ENCODE measurements at regions not wholly inside any gene's neighbourhood (a gene's known extent, or its start where the extent isn't known, plus 50 kb on each side); places are given as distances from the start of the nearest gene placed in this dataset.

GRCh38 chr11:41532413-41532812 lies 73.0 kb upstream of the LRRC4C start:
- Histone ChIP-seq H3K4me2 (ENCODE audit: low read length) (no peak overlapping the region), H3K4me3 (ENCODE audit: low read depth, low read length) (no peak overlapping the region), H3K23ac (ENCODE audit: low read length) (peak overlapping the region; percentile 8), H3K4me1 (ENCODE audit: control insufficient read depth in 1 of 2, insufficient read depth in 2 of 2, low read length in 2 of 2) (no peaks in the 10 kb centered on the region), H3K18ac (ENCODE audit: low read length) (no peak overlapping the region), H3K79me1 (ENCODE audit: low read length) (no peaks in the 10 kb centered on the region), H3K27me3 (ENCODE audit: insufficient read depth, low read length) (no peaks in the 10 kb centered on the region), H4K8ac (ENCODE audit: low read depth, low read length) (no peak overlapping the region), H4K12ac (ENCODE audit: low read depth, low read length) (no peak overlapping the region), H3K9me3 (ENCODE audit: insufficient read depth, low read depth, low read length) (peaks cover 2% of the 10 kb centered on the region), H2BK12ac (ENCODE audit: low read length) (no peak overlapping the region), H4K91ac (ENCODE audit: low read depth, low read length) (no peak overlapping the region), H2BK120ac (ENCODE audit: insufficient read depth, low read length, poor library complexity) (no peak overlapping the region), H3K36me3 (ENCODE audit: control insufficient read depth in 1 of 2, insufficient read depth in 2 of 2, low read length in 2 of 2) (no peaks in the 10 kb centered on the region), H3K4ac (ENCODE audit: low read depth, low read length) (no peak overlapping the region), H2AK5ac (ENCODE audit: low read length) (no peak overlapping the region), H3K9ac (ENCODE audit: low read length) (no peak overlapping the region), H2BK5ac (ENCODE audit: low read depth, low read length, poor library complexity) (no peak overlapping the region), H3K27ac (ENCODE audit: low read depth, low read length) (no peak overlapping the region), H3K14ac (ENCODE audit: low read length) (no peak overlapping the region), H3K79me2 (ENCODE audit: control insufficient read depth, insufficient read depth, low read length, poor library complexity) (no peaks in the 10 kb centered on the region), H2AFZ (ENCODE audit: insufficient read depth, low read length, poor library complexity) (no peak overlapping the region)
- DNase-seq = no peak
- WGBS (ENCODE audit: extremely low coverage, insufficient coverage, insufficient read length) = 100% methylated on average over 7 of the region's 7 CpGs

GRCh38 chr11:41533761-41534160 lies 74.3 kb upstream of the LRRC4C start:
- no peaks in the 10 kb centered on the region for H3K36me3 ChIP-seq (ENCODE audit: control insufficient read depth in 1 of 2, insufficient read depth in 2 of 2, low read length in 2 of 2)
- no peak overlapping the region for H3K18ac ChIP-seq (ENCODE audit: low read length)
- no CpG with 5 or more reads among the region's 1 CpG for WGBS (ENCODE audit: extremely low coverage, insufficient coverage, insufficient read length)
- H3K79me2 ChIP-seq (ENCODE audit: control insufficient read depth, insufficient read depth, low read length, poor library complexity) = no peaks in the 10 kb centered on the region
- no peak for DNase-seq
- H3K27ac ChIP-seq (ENCODE audit: low read depth, low read length) = no peak overlapping the region
- no peak overlapping the region for H2AFZ ChIP-seq (ENCODE audit: insufficient read depth, low read length, poor library complexity)
- no peak overlapping the region for H4K12ac ChIP-seq (ENCODE audit: low read depth, low read length)
- H3K14ac ChIP-seq (ENCODE audit: low read length) = no peak overlapping the region
- H2BK5ac ChIP-seq (ENCODE audit: low read depth, low read length, poor library complexity) = no peak overlapping the region
- H2AK5ac ChIP-seq (ENCODE audit: low read length) = no peak overlapping the region
- H3K4me2 ChIP-seq (ENCODE audit: low read length) = no peak overlapping the region
- H2BK12ac ChIP-seq (ENCODE audit: low read length) = no peak overlapping the region
- no peak overlapping the region for H4K91ac ChIP-seq (ENCODE audit: low read depth, low read length)
- H3K4me1 ChIP-seq (ENCODE audit: control insufficient read depth in 1 of 2, insufficient read depth in 2 of 2, low read length in 2 of 2) = no peaks in the 10 kb centered on the region
- no peak overlapping the region for H3K4ac ChIP-seq (ENCODE audit: low read depth, low read length)
- no peaks in the 10 kb centered on the region for H3K79me1 ChIP-seq (ENCODE audit: low read length)
- no peak overlapping the region for H2BK120ac ChIP-seq (ENCODE audit: insufficient read depth, low read length, poor library complexity)
- H3K9ac ChIP-seq (ENCODE audit: low read length) = no peak overlapping the region
- no peak overlapping the region for H3K23ac ChIP-seq (ENCODE audit: low read length)
- H4K8ac ChIP-seq (ENCODE audit: low read depth, low read length) = no peak overlapping the region
- no peak overlapping the region for H3K4me3 ChIP-seq (ENCODE audit: low read depth, low read length)
- no peaks in the 10 kb centered on the region for H3K27me3 ChIP-seq (ENCODE audit: insufficient read depth, low read length)
- peaks cover 2% of the 10 kb centered on the region for H3K9me3 ChIP-seq (ENCODE audit: insufficient read depth, low read depth, low read length)

- no peak overlapping the region for H3K27ac ChIP-seq (ENCODE audit: low read depth, low read length)
- H4K8ac ChIP-seq (ENCODE audit: low read depth, low read length) = no peak overlapping the region
- H3K9me3 ChIP-seq (ENCODE audit: insufficient read depth, low read depth, low read length) = peaks cover 2% of the 10 kb centered on the region
- H3K23ac ChIP-seq (ENCODE audit: low read length) = no peak overlapping the region
- H3K36me3 ChIP-seq (ENCODE audit: control insufficient read depth in 1 of 2, insufficient read depth in 2 of 2, low read length in 2 of 2) = no peaks in the 10 kb centered on the region
- no peak overlapping the region for H3K4me3 ChIP-seq (ENCODE audit: low read depth, low read length)
- H4K12ac ChIP-seq (ENCODE audit: low read depth, low read length) = no peak overlapping the region
- H3K4me2 ChIP-seq (ENCODE audit: low read length) = no peak overlapping the region
- no peak overlapping the region for H2BK5ac ChIP-seq (ENCODE audit: low read depth, low read length, poor library complexity)
- H3K9ac ChIP-seq (ENCODE audit: low read length) = no peak overlapping the region
- DNase-seq = no peak
- no peak overlapping the region for H2AK5ac ChIP-seq (ENCODE audit: low read length)
- H3K79me2 ChIP-seq (ENCODE audit: control insufficient read depth, insufficient read depth, low read length, poor library complexity) = no peaks in the 10 kb centered on the region
- H2AFZ ChIP-seq (ENCODE audit: insufficient read depth, low read length, poor library complexity) = no peak overlapping the region
- WGBS (ENCODE audit: extremely low coverage, insufficient coverage, insufficient read length) = no CpG with 5 or more reads among the region's 4 CpGs
- no peak overlapping the region for H3K14ac ChIP-seq (ENCODE audit: low read length)
- H3K4me1 ChIP-seq (ENCODE audit: control insufficient read depth in 1 of 2, insufficient read depth in 2 of 2, low read length in 2 of 2) = no peaks in the 10 kb centered on the region
- H2BK12ac ChIP-seq (ENCODE audit: low read length) = no peak overlapping the region
- H4K91ac ChIP-seq (ENCODE audit: low read depth, low read length) = no peak overlapping the region
- no peak overlapping the region for H2BK120ac ChIP-seq (ENCODE audit: insufficient read depth, low read length, poor library complexity)
- no peaks in the 10 kb centered on the region for H3K27me3 ChIP-seq (ENCODE audit: insufficient read depth, low read length)
- no peak overlapping the region for H3K4ac ChIP-seq (ENCODE audit: low read depth, low read length)
- H3K18ac ChIP-seq (ENCODE audit: low read length) = no peak overlapping the region
- H3K79me1 ChIP-seq (ENCODE audit: low read length) = no peaks in the 10 kb centered on the region
These were observed 74.9 kb upstream of the LRRC4C start for GRCh38 chr11:41534391-41534790.

GRCh38 chr11:41534861-41535260 lies 75.4 kb upstream of the LRRC4C start:
- no CpG with 5 or more reads among the region's 2 CpGs for WGBS (ENCODE audit: extremely low coverage, insufficient coverage, insufficient read length)
- H3K18ac ChIP-seq (ENCODE audit: low read length) = no peak overlapping the region
- no peak overlapping the region for H2AFZ ChIP-seq (ENCODE audit: insufficient read depth, low read length, poor library complexity)
- no peak overlapping the region for H3K4ac ChIP-seq (ENCODE audit: low read depth, low read length)
- H3K23ac ChIP-seq (ENCODE audit: low read length) = no peak overlapping the region
- H3K4me3 ChIP-seq (ENCODE audit: low read depth, low read length) = no peak overlapping the region
- H3K27me3 ChIP-seq (ENCODE audit: insufficient read depth, low read length) = no peaks in the 10 kb centered on the region
- H4K91ac ChIP-seq (ENCODE audit: low read depth, low read length) = no peak overlapping the region
- H3K79me2 ChIP-seq (ENCODE audit: control insufficient read depth, insufficient read depth, low read length, poor library complexity) = no peaks in the 10 kb centered on the region
- H2BK5ac ChIP-seq (ENCODE audit: low read depth, low read length, poor library complexity) = no peak overlapping the region
- no peak overlapping the region for H3K14ac ChIP-seq (ENCODE audit: low read length)
- H2BK120ac ChIP-seq (ENCODE audit: insufficient read depth, low read length, poor library complexity) = no peak overlapping the region
- no peaks in the 10 kb centered on the region for H3K79me1 ChIP-seq (ENCODE audit: low read length)
- H3K9ac ChIP-seq (ENCODE audit: low read length) = no peak overlapping the region
- no peak overlapping the region for H4K8ac ChIP-seq (ENCODE audit: low read depth, low read length)
- H3K4me2 ChIP-seq (ENCODE audit: low read length) = no peak overlapping the region
- no peak overlapping the region for H3K27ac ChIP-seq (ENCODE audit: low read depth, low read length)
- no peak overlapping the region for H4K12ac ChIP-seq (ENCODE audit: low read depth, low read length)
- no peak for DNase-seq
- no peak overlapping the region for H2AK5ac ChIP-seq (ENCODE audit: low read length)
- no peak overlapping the region for H2BK12ac ChIP-seq (ENCODE audit: low read length)
- H3K4me1 ChIP-seq (ENCODE audit: control insufficient read depth in 1 of 2, insufficient read depth in 2 of 2, low read length in 2 of 2) = no peaks in the 10 kb centered on the region
- H3K36me3 ChIP-seq (ENCODE audit: control insufficient read depth in 1 of 2, insufficient read depth in 2 of 2, low read length in 2 of 2) = no peaks in the 10 kb centered on the region
- peaks cover 2% of the 10 kb centered on the region for H3K9me3 ChIP-seq (ENCODE audit: insufficient read depth, low read depth, low read length)
